Ishikawa (cell line): ENCODE measurements at regions not wholly inside any gene's neighbourhood (a gene's known extent, or its start where the extent isn't known, plus 50 kb on each side); places are given as distances from the start of the nearest gene placed in this dataset.

Source experiments
- EP300 ChIP-seq: IDR thresholded peaks from 2 replicates; pipeline ENCODE4 v1.6.1; 2012; ENCODE audit warnings: borderline replicate concordance
- YY1 ChIP-seq: IDR thresholded peaks from 2 replicates; pipeline ENCODE4 v1.6.1; 2012; ENCODE audit warnings: low read depth

- TF ChIP-seq YY1 (no peak), EP300 (no peak)
Observed at GRCh38 chr16:50880926-50881325, 139.0 kb downstream of the CYLD start.
